ENCODE measurements at regions not wholly inside any gene's neighbourhood (a gene's known extent, or its start where the extent isn't known, plus 50 kb on each side); places are given as distances from the start of the nearest gene placed in this dataset.
"Not testable (repeated sequence)": the region's sequence is repeated elsewhere in the genome, so short reads cannot be mapped to it uniquely, and the experiment has no call there.

DNA sequence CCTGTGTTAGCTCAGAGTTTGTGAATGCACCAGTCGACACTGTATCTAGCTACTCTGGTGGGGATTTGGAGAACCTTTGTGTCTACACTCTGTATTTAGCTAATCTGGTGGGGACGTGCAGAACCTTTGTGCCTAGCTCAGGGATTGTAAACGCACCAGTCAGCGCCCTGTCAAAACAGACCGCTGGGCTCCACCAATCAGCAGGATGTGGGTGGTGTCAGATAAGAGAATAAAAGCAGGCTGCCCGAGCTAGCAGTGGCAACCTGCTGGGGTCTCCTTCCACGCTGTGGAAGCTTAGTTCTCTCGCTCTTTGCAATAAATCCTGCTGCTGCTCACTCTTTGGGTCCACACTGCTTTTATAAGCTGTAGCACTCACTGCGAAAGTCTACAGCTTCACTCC lies 324.2 kb downstream of the RAD51AP2 start:
- DNase-seq (ENCODE audit: low spot score): no peak

DNA sequence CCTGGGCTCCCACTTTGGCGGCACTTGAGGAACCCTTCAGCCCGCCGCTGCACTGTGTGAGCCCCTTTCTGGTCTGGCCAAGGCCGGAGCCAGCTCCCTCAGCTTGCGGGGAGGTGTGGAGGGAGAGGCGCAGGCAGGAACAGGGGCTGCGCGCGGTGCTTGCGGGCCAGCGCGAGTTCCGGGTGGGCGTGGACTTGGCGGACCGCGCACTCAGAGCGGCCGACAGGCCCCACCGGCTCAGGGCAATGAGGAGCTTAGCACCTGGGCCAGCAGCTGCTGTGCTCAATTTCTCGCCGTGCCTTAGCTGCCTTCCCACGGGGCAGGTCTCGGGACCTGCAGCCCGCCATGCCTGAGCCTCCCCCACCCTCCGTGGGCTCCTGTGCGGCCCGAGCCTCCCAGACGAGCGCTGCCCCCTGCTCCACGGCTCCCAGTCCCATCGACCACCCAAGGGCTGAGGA lies 324.8 kb downstream of the RAD51AP2 start:
- not testable (repeated sequence) for DNase-seq (ENCODE audit: low spot score)

DNA sequence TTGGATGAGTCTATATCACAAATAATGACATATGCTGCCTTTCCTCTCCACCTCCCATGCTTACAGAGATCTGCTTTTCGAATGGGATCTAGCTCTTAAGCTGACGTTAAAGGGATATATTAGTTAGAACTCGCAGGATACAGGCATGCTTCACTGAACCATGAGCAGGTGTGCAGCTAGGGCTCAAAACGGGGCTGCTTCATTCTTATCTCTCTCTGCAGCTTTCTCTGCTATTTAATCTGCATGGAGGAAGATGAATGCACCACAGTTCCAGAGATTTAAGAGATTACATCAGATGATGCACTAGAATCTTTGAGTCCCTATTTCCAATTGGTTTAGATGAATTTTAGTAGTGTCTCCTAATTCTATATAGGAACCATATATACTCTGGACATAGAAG lies 327.0 kb downstream of the RAD51AP2 start:
- DNase-seq (ENCODE audit: low spot score): no peak

DNA sequence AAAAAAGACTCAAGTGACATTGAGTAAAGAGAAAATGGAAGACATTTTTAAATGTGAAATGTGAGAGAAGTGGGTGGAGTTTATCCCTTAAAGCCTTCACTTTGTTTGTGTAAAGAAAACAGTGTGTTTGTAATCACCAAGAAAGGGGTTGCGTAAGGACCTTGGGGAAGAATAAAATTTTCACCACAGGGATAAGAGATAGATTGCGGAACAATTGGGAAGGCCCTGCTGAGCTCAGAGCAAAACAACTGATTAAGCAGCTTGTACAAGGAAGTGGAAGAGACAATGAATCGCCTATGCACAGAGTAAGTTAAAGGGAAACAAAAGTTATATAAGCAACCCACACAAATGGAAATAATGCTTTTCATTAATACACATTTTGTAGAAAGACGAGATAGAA lies 327.7 kb downstream of the RAD51AP2 start:
- no peak for DNase-seq (ENCODE audit: low spot score)

DNA sequence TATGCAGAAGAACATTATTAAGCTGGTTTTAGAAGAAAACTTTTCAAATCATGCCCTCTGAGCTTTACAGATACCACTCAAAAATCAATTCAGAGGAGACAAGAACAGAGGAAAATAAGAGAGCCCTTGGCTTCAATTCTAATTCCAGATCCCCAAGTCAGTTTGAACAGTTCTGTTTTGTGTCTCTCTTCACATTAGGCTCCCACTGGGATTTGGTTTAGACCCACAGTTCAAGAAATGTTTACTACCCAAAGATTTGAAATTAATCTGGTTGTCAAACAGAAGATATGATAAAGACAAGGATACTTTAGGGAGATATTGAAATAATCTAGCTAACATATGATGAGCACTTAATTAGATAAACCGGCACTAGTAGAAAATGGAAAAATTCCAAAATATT lies 329.5 kb downstream of the RAD51AP2 start:
- no peak for DNase-seq (ENCODE audit: low spot score)

DNA sequence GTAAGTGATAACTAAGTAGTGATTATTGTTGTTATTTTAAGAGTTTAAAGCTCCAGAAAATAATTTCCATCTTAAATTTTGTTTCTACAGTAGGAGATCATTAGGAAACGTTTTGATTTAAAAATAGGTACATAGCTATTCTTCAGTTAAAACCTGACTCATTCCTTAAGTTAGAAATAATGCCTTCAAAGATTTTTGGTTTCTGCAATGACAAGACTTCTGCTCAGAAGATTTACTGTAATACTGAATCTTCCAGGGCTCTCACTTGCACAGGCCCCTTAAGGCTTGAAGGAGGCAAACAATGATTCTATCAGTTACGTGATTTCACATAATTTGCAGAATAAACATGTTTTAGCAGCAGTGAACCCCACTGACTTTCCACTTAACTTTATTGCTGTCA lies 333.7 kb downstream of the RAD51AP2 start:
- DNase-seq (ENCODE audit: low spot score): no peak

DNA sequence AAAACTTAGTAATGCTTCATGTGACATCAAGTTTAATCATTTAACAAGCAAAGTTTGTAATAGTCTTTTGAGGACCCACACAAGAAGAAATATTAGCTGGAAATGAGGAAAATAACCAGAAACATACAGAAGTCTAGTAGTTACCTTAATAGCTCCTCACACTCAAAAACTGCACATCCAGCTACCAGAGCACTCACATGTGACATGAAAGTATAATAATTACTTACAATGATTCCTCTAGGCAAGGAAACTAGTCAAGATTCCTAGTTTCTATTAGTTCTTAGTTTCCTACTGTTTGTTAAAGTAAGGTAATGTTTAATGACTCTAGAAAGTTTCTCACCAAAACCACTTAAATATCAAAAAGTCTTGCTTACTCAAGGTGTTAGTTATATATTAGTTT lies 335.8 kb downstream of the RAD51AP2 start:
- DNase-seq (ENCODE audit: low spot score): no peak

DNA sequence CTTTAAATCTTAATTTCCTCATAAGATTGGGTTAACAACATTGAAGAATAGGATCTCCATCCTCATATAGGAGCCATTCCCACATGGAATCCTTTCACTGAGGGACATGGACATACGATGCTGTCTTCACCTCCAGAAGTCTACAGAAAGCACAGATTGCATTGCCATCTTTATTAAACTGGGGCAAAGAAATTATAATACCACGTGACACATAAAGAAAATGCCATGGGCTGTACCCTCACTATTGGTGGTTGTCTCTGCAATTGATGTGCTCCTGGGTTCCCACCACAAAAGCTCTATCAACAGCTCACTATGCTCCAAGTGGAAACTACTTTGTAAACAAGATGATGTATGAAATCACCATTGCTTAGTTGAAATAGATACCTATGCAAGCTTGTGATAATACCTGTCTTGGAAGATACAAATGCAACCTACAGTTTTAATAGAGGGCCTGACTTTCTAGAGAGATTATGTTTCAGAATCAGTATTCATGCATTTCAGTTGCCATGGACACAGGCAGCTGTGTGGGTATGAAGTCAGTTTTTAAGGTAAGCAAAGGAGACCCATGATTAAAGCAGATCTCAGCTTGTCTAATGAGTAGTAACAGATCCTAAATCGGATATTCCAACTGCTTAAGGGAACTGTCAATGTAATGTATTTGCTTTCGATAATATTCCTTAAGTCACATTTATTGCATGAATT lies 337.0 kb downstream of the RAD51AP2 start:
- DNase-seq (ENCODE audit: low spot score): no peak

DNA sequence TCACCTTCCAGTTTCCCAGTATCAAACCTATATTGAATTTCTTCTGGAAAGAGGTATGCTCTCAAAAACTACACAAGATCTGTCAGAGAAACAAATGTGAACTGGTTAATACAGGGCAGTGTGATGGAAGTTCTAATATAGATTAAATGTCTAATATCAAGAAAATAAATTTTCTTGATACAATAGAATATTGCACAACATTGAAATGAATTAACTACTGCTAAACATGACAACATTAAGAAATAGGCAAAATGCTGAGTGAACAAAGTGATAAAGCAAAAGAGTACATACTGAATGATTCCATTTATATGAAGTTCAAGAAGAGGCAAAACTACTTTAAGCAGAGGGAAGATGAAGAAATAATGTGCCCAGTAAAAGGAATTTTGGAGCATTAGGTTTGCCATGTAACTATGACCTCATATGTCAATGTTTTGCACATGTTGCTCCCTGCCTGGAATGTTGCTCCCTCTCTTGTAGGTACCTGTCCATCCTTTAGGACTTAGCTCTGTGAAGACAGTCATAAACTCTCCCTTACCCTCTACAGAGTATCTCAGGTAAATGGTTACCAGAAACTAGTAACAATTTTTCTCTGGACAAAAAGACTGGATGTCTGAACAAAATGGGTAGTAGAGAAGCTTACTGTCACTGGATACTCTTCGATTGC lies 339.0 kb downstream of the RAD51AP2 start:
- DNase-seq (ENCODE audit: low spot score): no peak

DNA sequence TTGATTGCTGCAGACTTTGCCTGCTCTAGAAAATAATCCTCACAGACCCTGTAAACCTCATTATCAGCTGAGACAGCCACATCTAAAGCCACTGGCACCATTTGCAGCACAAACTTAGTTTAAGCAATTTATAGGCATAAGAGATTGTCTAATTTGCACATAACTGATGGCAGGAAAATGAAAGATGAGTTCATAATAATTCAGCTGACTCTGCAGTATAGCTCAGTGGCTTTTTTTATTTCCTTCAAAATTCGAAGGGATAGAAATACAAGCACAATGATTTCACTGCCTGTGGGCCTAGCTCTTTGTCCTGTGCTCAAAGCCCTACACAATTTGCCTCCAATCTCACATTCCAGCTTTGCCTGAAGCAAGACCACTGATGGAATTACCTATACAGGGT lies 341.2 kb downstream of the RAD51AP2 start:
- no peak for DNase-seq (ENCODE audit: low spot score)

DNA sequence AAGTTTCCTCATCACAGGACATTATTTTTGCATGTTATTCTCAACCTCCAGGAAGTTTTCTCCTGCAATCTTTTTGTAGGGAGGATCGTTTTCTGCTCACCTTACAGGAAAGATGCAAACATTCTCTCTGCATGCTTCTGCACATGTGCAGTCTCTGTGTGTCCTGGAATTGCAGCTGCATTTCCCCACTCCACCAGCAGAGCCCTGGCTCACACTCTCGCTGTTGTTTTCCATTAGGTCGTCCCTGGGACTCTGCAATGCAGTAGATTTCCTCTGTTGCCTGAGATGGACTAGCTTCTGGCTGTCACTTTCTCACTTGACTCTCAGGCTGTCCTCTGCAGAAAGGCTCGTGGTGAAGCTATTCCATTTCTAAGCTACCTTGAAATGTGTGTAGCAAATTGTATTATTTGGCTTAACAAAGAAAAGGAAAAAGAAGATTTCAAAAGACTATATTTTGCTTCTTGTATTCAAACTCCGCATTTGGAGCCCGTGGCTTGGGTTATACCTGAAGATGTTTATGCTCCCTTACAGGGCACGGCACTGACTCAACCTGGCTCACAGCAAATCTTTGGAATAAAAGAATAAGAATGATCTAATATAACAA lies 346.7 kb downstream of the RAD51AP2 start:
- no peak for DNase-seq (ENCODE audit: low spot score)

DNA sequence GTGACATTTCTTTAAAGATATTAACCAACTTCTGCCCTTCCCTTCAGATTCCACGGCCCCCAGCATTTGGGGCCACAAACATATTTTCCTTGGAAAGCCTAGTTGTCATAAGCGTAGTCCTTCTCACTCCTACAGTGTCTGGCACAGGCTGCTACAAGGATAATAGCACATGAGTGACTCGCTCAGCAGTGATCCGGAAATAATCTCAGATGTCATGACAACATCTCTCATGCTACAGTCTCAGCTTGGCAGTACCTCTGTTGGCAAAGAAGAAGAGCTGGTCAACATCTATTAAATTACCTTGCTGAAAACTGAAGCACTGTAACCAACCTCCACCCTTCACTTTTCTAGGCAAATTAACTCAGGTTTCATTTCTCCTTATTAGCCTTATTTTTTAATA lies 351.7 kb downstream of the RAD51AP2 start:
- no peak for DNase-seq (ENCODE audit: low spot score)

DNA sequence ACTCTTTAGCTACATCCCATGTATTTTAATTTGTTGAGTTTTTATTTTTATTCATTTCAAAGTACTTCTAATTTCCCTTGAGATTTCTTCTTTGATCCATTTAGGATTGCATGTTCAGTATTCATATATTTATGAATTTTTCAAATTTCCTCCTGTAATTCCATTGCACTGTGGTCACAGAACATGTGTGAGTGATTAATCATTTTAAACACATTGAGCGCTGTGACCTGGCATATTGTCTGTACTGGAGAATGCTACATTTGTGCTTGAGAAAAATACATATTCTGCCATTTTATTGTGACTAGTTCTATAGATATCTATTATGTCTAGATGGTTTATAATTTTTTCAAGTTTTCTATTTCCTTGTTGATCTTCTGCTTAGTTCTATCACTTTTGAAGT lies 353.7 kb downstream of the RAD51AP2 start:
- DNase-seq (ENCODE audit: low spot score): no peak

DNA sequence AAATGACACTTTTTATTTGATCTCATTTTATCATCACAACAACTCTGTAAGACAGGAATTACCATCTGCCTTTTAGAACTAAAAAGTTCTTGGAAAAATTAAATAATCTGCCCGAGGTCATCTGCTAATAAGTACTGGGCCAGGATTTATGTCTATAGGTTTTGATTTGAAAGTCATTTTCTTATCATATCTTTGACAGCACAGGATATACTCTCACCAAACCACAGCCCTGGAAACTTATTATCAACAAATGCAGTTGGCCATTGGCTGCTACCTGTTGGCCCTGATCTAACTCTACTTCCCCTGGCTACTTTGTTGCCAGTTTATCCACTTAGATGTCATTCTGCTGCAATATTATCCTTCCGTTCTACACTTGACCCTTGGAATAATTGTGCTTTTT lies 354.6 kb downstream of the RAD51AP2 start:
- no peak for DNase-seq (ENCODE audit: low spot score)

DNA sequence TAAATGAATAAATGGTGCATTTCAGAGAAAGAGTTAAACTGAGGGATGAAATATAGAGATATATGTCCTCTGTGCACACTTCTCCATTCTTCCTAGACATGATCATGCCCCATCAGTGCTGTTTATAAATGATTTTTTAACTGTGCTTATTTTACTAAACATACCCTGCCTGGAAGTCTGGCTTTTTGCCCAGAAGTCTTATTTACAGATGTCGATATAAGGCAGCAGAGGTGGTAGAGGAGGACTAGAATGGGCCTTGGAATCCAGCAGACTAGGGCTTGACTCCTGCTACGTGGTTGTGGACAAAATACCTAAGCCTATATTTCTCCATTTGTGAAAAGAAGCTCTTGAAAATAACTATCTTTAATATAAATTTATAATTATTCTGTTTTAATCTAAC lies 355.5 kb downstream of the RAD51AP2 start:
- DNase-seq (ENCODE audit: low spot score): no peak

DNA sequence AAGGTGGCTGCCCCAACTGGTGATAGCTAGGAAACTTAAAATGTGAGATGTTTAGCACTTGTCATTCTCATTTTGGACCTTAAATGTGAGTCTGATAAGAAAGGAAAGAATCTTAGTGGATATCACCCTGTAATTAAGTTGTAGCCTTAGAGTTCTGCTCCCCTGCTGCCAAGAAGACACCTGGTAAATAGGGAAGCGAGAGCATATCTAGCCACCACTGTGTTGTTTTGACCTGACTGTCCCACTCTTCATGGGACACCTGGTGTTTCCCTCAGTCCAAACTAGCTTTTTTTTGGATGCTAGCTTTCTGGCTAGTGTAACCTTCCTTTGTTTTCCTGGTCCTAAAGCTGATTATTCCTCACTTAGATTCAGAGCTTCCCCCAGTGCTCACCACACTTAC lies 357.6 kb downstream of the RAD51AP2 start:
- no peak for DNase-seq (ENCODE audit: low spot score)

DNA sequence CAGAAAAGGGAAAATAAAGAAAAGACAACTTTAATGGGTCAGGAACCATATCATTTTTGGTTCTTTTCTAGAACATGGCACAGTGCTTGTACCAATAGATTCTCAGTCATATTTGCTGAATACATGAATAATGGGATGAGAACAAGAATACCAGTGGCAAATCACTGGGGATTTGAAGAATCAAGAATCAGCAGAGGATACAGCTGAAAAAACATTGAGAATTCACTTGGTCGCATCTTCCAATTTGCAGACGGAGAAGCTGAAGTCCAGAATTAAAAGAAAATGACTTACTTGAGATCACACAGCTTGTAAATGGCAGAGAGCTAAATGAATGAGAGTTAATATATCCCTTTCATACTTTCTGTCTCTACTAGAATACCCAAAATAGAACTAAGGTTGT lies 362.2 kb downstream of the RAD51AP2 start:
- no peak for DNase-seq (ENCODE audit: low spot score)

DNA sequence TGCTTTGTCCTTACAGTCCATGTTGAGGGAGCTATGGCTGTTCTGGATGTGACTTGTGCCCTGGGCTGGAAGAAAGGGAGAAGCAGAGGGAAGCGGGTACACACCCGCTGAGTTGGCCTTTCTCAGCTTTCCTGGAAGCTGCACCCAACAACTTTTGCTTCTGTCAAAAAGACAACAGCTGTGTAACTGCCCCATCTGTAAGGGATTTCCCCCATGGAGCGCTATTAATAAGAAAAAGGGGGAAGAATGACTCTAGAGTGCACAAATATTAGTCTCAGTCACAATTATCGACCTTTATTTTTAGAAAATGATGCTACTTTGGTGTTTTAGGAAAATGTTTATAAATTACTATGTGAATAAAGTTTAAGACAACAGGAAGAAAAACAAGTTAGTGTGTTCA lies 368.3 kb downstream of the RAD51AP2 start:
- no peak for DNase-seq (ENCODE audit: low spot score)

DNA sequence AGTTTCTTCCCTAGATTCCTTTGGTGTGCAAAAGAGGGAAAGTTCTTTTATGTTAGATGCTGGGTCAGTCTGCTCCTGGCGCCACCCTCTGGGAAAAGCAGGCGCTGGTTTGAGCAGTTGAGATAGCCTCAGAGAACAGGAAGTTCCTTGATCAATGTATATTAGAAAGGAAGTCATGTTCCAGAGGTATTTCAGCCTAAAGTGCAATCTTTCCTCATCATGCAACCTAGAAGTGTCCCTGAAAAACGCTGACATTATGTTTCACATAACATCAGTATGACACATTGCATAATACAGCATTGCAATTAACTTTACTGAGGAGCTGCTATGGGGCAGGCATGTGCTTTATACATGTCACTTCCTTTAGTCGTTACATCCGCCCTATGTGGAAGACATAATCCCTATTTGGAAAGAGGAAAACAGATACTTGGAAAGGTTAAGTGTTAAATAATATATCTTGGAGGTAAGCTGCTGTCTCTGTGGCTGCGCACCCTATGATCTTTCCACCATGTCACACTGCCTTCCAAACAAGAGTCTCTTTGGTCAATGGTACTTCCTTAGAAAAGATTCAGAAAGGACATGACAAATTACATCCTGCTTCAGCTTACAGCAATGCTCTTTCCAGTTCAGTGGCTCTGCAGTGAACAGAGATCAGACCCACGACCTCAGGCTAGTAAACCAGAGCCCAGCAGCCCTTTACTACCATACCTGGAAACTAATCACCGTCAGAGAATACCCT lies 369.7 kb downstream of the RAD51AP2 start:
- DNase-seq (ENCODE audit: low spot score): no peak

DNA sequence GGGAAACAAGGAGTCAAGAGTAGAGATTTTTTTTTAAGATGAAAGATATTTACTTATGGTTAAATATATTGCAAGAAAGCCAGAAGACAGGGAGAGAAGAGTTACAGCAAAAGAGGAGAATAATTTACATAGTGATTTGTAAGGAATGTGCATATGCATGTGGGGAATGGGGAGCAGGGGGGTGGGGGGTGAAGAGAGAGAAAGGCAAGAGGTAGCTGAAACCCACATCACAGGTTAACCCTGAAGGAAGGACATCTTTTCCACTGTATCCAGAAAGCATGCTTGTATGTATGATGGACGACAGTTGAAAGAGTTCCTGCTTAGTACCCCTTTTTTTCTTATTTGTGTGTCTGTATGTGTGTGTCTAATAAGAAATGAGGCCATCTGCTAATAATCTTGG lies 371.9 kb downstream of the RAD51AP2 start:
- no peak for DNase-seq (ENCODE audit: low spot score)

DNA sequence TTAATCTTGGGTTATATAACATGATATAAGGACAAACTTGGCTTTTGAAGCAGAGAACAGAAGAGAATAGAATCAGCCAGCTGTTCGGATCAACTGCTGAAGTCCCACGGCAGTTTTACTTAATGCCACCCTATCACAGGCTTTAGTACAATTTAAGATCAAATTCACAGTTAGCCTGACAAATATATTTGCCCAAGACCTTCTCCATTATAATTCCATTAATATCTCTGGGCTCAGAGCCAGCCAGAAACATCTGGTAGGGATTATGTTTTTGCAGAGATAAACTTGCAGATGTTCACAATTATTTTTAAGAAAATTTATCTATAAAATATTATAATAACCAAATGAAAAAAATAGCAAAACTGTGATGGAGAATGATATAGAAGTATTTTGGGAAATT lies 381.4 kb downstream of the RAD51AP2 start:
- DNase-seq (ENCODE audit: low spot score): no peak

DNA sequence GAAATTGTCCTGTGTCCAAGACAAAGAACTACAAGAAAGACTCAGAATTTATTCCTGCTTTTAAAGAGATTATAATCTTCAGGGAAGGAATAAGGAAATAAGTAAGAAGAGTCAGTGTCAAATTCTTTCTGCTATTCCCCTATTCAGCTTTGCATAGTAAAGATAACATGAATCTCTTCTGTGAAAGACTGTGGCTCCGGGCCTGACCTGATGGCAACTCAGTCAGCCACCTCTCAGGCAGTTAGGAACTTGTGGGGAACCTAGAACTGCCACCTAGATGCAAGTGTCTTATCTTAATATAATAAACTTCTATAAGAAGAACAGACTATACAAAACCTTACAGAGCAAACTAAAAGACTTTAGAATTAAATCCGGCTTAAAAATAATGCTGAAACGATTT lies 382.0 kb downstream of the RAD51AP2 start:
- DNase-seq (ENCODE audit: low spot score): no peak

DNA sequence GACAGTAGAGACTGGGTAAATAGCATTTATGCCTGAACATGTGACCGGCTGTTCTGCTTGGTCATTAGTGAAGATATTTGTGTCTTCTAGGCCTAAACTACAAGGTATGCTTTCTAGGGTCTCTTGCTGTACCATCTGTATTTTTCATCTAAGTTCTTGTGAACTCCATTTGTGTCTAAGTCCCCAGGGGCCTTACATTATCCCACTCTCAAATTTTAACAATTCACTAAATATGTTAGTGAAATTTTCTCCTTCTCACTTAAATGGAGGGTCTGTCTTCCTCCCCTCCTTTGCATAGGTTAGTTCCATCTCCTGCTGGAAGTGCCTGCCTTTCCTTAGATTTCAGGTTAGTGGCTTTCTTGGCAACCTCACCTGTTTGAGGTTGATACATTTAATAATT lies 382.6 kb downstream of the RAD51AP2 start:
- DNase-seq (ENCODE audit: low spot score): no peak

All from CD4-positive, alpha-beta T cell treated with Interleukin-15 for 4 hours (primary cell).